Testis (tissue), 2 donors: ENCODE measurements at regions not wholly inside any gene's neighbourhood (a gene's known extent, or its start where the extent isn't known, plus 50 kb on each side); places are given as distances from the start of the nearest gene placed in this dataset.

ENCODE experiments used
- DNase-seq: peaks from one replicate; pipeline ENCODE4 v3.0.0-alpha.2; 2019
- H3K27ac ChIP-seq, 2 donors: fragments of 200-600 bp; sonication (generic); one replicate each; pipeline ENCODE4 v1.5.1; 2019
- H3K27me3 ChIP-seq: fragments of 200-600 bp; sonication (generic); one replicate; pipeline ENCODE4 v1.5.1; 2019
- H3K36me3 ChIP-seq: fragments of 200-600 bp; sonication (generic); one replicate; pipeline ENCODE4 v1.5.1; 2017; ENCODE audit warnings: low read depth; ENCODE audit errors: missing control alignments
- H3K4me1 ChIP-seq: fragments of 200-600 bp; sonication (generic); one replicate; pipeline ENCODE4 v1.5.1; 2019
- H3K4me3 ChIP-seq, 2 donors: fragments of 200-600 bp; sonication (generic); one replicate each; pipeline ENCODE4 v1.5.1; 2017 to 2019
- H3K9me3 ChIP-seq: fragments of 200-600 bp; sonication (generic); one replicate; pipeline ENCODE4 v1.5.1; 2017
- POLR2A ChIP-seq: fragments of 450-650 bp; IDR thresholded peaks from one replicate; pipeline ENCODE4 v1.6.1; 2017; ENCODE audit warnings: antibody characterized with exemption, mild to moderate bottlenecking, moderate library complexity
- WGBS, 2 donors: methylation state at CpG; one replicate each; pipeline ENCODE4 v1.1.5; 2018; 5-methylcytosine and 5-hydroxymethylcytosine counted together
- intact Hi-C: fragments of 100-400 bp; cut with DNase I; formaldehyde crosslinking; loops from one replicate; pipeline ENCODE4 v1.15.1; 2023; ENCODE audit warnings: low total_unique reads
- TF ChIP-seq, protein P1 (sequence below), 3 experiments: fragments of 450-650 bp in 2 of 3; fragments of 200-600 bp in 1 of 3; sonication (generic) in 1 of 3; IDR thresholded peaks; one replicate each; pipeline ENCODE4 v1.5.1; 2016 to 2019; ENCODE audit warnings: antibody characterized with exemption in 3 of 3, mild to moderate bottlenecking in 2 of 3, moderate library complexity in 1 of 3

DNA sequence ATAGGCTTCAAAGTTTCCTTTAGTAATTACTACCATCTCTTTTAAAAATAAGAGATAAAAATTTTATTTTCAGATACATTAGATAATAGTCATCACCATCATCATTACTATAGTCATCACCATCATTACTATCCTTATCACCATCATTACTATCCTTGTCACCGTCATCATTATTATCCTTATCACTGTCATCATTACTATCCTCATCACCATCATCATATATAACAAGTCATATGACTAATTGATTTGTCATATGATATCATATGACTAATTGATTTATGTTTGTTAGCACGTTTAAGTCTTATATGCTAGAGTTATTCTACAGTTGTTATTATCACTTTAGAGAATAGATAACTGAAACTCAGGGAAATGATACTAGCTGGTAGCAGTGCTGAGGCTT, 382.1 kb upstream of the CDH18 start:
- Histone ChIP-seq H3K4me3 (no peak overlapping the region), H3K9me3 (no peaks in the 10 kb centered on the region), H3K36me3 (no peaks in the 10 kb centered on the region), H3K27me3 (no peaks in the 10 kb centered on the region), H3K4me1 (no peaks in the 10 kb centered on the region), H3K27ac (no peak overlapping the region)
- TF ChIP-seq, protein P1, sequence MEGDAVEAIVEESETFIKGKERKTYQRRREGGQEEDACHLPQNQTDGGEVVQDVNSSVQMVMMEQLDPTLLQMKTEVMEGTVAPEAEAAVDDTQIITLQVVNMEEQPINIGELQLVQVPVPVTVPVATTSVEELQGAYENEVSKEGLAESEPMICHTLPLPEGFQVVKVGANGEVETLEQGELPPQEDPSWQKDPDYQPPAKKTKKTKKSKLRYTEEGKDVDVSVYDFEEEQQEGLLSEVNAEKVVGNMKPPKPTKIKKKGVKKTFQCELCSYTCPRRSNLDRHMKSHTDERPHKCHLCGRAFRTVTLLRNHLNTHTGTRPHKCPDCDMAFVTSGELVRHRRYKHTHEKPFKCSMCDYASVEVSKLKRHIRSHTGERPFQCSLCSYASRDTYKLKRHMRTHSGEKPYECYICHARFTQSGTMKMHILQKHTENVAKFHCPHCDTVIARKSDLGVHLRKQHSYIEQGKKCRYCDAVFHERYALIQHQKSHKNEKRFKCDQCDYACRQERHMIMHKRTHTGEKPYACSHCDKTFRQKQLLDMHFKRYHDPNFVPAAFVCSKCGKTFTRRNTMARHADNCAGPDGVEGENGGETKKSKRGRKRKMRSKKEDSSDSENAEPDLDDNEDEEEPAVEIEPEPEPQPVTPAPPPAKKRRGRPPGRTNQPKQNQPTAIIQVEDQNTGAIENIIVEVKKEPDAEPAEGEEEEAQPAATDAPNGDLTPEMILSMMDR (IDR thresholded peaks at IDR 0.05): no peak
- no peak for TF ChIP-seq POLR2A
- no peak for DNase-seq
- intact Hi-C loops: no loop called here
- WGBS, 2 donors: 67 to 74% methylated on average over 2 of the region's 2 CpGs

DNA sequence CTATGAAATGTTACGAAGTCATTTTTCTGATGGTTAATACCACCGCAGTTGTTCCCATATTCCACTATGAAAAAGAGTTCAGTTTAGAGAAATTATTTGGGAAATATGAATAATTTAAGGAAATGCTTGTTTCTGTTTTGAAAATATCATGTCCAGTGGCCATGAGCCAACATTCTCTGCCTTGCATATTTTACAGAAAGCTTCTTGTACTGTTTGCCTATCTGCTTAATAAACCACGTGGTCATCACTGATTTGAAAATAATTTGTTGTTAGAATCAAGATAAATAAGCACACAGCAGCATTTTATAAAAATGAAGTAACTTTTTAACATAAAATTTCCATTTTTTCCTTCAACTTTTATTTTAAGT, 381.5 kb upstream of the CDH18 start:
- WGBS, 2 donors: 45 to 49% methylated on average over 3 of the region's 3 CpGs
- no peaks in the 10 kb centered on the region for H3K4me1 ChIP-seq
- H3K36me3 ChIP-seq: no peaks in the 10 kb centered on the region
- no peaks in the 10 kb centered on the region for H3K9me3 ChIP-seq
- TF ChIP-seq, protein P1 (IDR thresholded peaks at IDR 0.05): no peak
- TF ChIP-seq POLR2A: no peak
- no peak overlapping the region for H3K27ac ChIP-seq
- intact Hi-C loops: no loop called here
- no peak overlapping the region for H3K4me3 ChIP-seq
- H3K27me3 ChIP-seq: no peaks in the 10 kb centered on the region
- DNase-seq: no peak

DNA sequence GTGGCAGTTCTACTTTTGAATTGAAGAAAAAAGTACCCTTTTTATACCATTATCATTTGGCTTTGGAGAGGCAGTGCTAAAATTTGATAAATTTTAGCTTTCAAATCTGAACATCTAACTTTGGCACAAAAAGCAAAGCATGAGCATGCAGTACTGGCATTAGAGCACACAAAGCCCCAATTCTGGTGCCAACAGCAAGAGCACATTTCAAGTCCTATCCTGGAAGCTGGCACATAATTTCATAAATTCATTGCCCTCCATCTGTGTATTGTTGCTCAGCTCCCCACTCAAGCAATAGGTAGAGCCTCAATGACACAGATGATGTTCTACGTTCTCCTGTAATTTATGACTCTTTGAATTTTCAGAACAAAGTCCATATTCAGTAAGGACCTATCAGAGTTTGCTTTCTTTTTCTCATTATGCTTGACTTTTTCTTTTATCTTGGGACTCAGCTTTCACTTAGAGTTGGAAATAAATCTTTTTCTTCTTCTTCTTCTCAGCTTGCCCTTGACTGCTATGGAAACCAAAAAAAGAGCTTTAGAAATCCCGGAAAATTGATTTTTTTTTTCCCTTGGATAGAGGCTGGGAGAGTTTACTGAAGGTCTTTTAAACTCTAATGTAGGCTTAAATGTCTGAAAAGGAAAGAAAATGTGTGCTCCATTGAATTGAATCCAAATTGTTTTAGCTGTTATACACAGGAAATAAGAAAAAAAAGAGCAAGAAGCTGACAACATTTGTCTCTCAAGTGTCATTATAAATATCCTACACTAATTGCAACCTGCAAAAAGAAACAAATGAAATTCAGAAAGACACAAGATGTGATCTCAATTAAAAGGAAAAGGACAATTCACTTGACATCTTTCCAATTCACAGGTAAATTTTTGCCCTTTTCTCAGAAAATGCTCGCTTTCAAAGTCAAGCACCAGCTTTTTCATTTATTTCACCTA, 380.8 kb upstream of the CDH18 start:
- WGBS, 2 donors: 49 to 50% methylated on average over 3 of the region's 3 CpGs

DNA sequence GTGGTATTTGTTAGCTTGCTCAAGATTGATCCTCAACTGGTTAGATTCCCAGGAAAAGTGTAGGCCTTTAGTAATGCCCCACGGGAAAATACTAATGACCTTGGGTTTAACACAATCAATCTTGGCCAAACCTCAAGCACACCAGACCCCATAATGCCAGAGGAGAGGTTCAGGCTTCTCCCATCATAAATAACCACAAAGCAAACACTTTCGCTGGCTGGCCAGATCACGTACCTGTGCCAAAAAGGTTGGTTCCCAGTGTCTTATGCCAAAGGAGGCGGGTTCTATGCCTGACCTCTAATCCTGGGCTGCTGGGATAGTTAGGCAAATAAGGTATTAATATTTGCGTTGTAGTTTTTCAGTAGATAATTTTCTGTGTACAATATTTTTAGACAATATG, 379.2 kb upstream of the CDH18 start:
- no peaks in the 10 kb centered on the region for H3K36me3 ChIP-seq
- H3K4me3 ChIP-seq: no peak overlapping the region
- no peaks in the 10 kb centered on the region for H3K4me1 ChIP-seq
- no peaks in the 10 kb centered on the region for H3K9me3 ChIP-seq
- intact Hi-C loops: no loop called here
- no peak overlapping the region for H3K27ac ChIP-seq
- no peaks in the 10 kb centered on the region for H3K27me3 ChIP-seq
- TF ChIP-seq, protein P1 (IDR thresholded peaks at IDR 0.05): no peak
- TF ChIP-seq POLR2A: no peak
- no peak for DNase-seq
- WGBS, 2 donors: 63 to 68% methylated on average over 5 of the region's 5 CpGs

More for the DNA sequence above, 380.8 kb upstream of the CDH18 start:
- H3K27me3 ChIP-seq: no peaks in the 10 kb centered on the region
- no peaks in the 10 kb centered on the region for H3K36me3 ChIP-seq
- no peaks in the 10 kb centered on the region for H3K4me1 ChIP-seq
- intact Hi-C loops: no loop called here
- DNase-seq: no peak
- H3K27ac ChIP-seq: no peak overlapping the region
- TF ChIP-seq, protein P1 (IDR thresholded peaks at IDR 0.05): no peak
- TF ChIP-seq POLR2A: no peak
- H3K4me3 ChIP-seq: no peak overlapping the region
- H3K9me3 ChIP-seq: no peaks in the 10 kb centered on the region

DNA sequence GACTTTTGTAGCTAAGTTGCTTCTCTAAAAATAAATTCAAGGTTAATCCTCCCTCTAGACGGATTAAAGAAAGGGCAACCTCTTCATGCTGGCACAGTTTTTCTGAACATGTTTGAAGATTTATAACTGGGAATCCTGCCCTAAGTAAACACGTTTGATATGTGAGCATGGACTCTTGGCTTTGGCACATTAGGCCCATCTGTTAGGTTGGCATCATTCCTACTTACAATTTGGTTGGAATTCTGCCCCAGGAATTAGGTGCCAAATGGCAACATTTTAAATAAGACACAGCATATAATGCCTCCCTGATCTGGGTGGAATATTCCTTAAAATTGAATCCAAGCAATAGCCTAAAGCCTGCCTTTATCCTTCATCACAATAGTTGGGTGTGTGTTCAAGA, 372.3 kb upstream of the CDH18 start:
- TF ChIP-seq POLR2A: no peak
- TF ChIP-seq, protein P1 (IDR thresholded peaks at IDR 0.05): no peak
- no peaks in the 10 kb centered on the region for H3K36me3 ChIP-seq
- DNase-seq: no peak
- H3K27me3 ChIP-seq: no peaks in the 10 kb centered on the region
- no peaks in the 10 kb centered on the region for H3K4me1 ChIP-seq
- intact Hi-C loops: no loop called here
- no peak overlapping the region for H3K4me3 ChIP-seq
- whole genome bisulfite sequencing, 2 donors: 15 to 28% methylated on average over 2 of the region's 2 CpGs
- no peak overlapping the region for H3K27ac ChIP-seq
- H3K9me3 ChIP-seq: no peaks in the 10 kb centered on the region
